Endothelial cell of umbilical vein (primary cell): ENCODE measurements at regions not wholly inside any gene's neighbourhood (a gene's known extent, or its start where the extent isn't known, plus 50 kb on each side); places are given as distances from the start of the nearest gene placed in this dataset.

Source experiments
- BruUV-seq: library from RNA; stranded (reverse); fragments of 400-500 nt; replicated peaks from 2 replicates; lab custom pipeline; 2021; lab: Mats Ljungman, UMichigan
- CTCF ChIA-PET: fragments of 300-600, 350-600 bp; sonication (Branson Sonifier 250); formaldehyde crosslinking; loops from one replicate; lab custom pipeline; 2021; ENCODE audit warnings: antibody characterized with exemption, inconsistent platforms; lab: Charles Lee
- POLR2A ChIA-PET: fragments of 300-600, 350-600 bp; sonication (Branson Sonifier 250); formaldehyde crosslinking; loops from one replicate; lab custom pipeline; 2021; ENCODE audit warnings: antibody characterized with exemption, inconsistent platforms; lab: Charles Lee
- DNase-seq: peaks from one replicate; pipeline ENCODE4 v3.0.0-alpha.2; 2011; ENCODE audit warnings: low read depth, low spot score
- FAIRE-seq: peaks from 2 replicates; lab custom pipeline; 2011; peaks lifted over from hg19 to GRCh38; lab: Jason Lieb, UNC
- H2AFZ ChIP-seq: 2 replicates; pipeline ENCODE4 v1.6.0; 2012; ENCODE audit warnings: low read depth, low read length, control low read depth, inconsistent platforms
- H3K27ac ChIP-seq: 2 replicates; pipeline ENCODE4 v1.5.1; 2011; ENCODE audit warnings: low read depth, mild to moderate bottlenecking, control low read depth, low read length, moderate library complexity; ENCODE audit not compliant: insufficient read depth
- H3K27me3 ChIP-seq, 2 experiments: 2 replicates each; pipeline versions ENCODE4 v1.6.0 to v1.6.1; 2011; ENCODE audit warnings: low read length in 2 of 2, mixed read lengths in 1 of 2; ENCODE audit not compliant: control insufficient read depth in 2 of 2, insufficient read depth in 2 of 2
- H3K36me3 ChIP-seq, 2 experiments: 2 replicates in 1 of 2; 3 replicates in 1 of 2; pipeline ENCODE4 v1.5.1; 2011; ENCODE audit warnings: low read length in 2 of 2, mild to moderate bottlenecking in 1 of 2, moderate library complexity in 1 of 2; ENCODE audit not compliant: control insufficient read depth in 2 of 2, insufficient read depth in 2 of 2; ENCODE audit errors: extremely low read depth in 1 of 2
- H3K4me1 ChIP-seq: 3 replicates; pipeline ENCODE4 v1.5.1; 2011; ENCODE audit warnings: mild to moderate bottlenecking, low read length; ENCODE audit not compliant: control insufficient read depth, insufficient read depth; ENCODE audit errors: extremely low read depth
- H3K4me2 ChIP-seq: 2 replicates; pipeline ENCODE4 v1.6.1; 2011; ENCODE audit warnings: low read length, control low read depth, mixed read lengths; ENCODE audit not compliant: insufficient read depth
- H3K4me3 ChIP-seq, 3 experiments: fragments of 200-600 bp in 1 of 3; sonication (generic), shearing (Covaris generic) in 1 of 3; replicated peaks in 1 of 3; 2 replicates each; pipeline ENCODE4 v1.5.1; 2011 to 2016; ENCODE audit warnings: control low read depth in 3 of 3, low read length in 3 of 3, mild to moderate bottlenecking in 2 of 3, inconsistent platforms in 1 of 3, low read depth in 1 of 3, moderate library complexity in 1 of 3; ENCODE audit not compliant: insufficient read depth in 1 of 3
- H3K79me2 ChIP-seq: 2 replicates; pipeline ENCODE4 v1.6.0; 2012; ENCODE audit warnings: low read length, inconsistent platforms; ENCODE audit not compliant: control insufficient read depth, insufficient read depth
- H3K9ac ChIP-seq: replicated peaks from 2 replicates; pipeline ENCODE3; 2011; ENCODE audit warnings: low read length, control low read depth; ENCODE audit not compliant: insufficient read depth; ENCODE audit errors: extremely low read depth
- H3K9me1 ChIP-seq: replicated peaks from 3 replicates; pipeline ENCODE4 v1.6.0; 2011; ENCODE audit warnings: mild to moderate bottlenecking, low read length; ENCODE audit not compliant: control insufficient read depth, insufficient read depth; ENCODE audit errors: extremely low read depth
- H3K9me3 ChIP-seq: replicated peaks from 2 replicates; pipeline ENCODE4 v1.5.1; 2012; ENCODE audit warnings: low read length, inconsistent platforms; ENCODE audit not compliant: control insufficient read depth, insufficient read depth
- H4K20me1 ChIP-seq: replicated peaks from 2 replicates; pipeline ENCODE3; 2011; ENCODE audit warnings: mild to moderate bottlenecking, low read length; ENCODE audit not compliant: control insufficient read depth, insufficient read depth; ENCODE audit errors: extremely low read depth
- CTCF ChIP-seq, 2 donors: IDR thresholded peaks; 1 replicate in 1 of 2; 2 replicates in 1 of 2; pipeline ENCODE4 v1.5.1; 2011; ENCODE audit warnings: low read length in 2 of 2, mild to moderate bottlenecking in 2 of 2, moderate library complexity in 2 of 2, control low read depth in 1 of 2, inconsistent platforms in 1 of 2, low read depth in 1 of 2; ENCODE audit not compliant: insufficient read depth in 1 of 2; ENCODE audit errors: extremely low read depth in 1 of 2
- FOS ChIP-seq: IDR thresholded peaks from 2 replicates; pipeline ENCODE4 v1.6.1; 2011; ENCODE audit warnings: mild to moderate bottlenecking, low read length, moderate library complexity, borderline replicate concordance; ENCODE audit not compliant: insufficient read depth
- GATA2 ChIP-seq: IDR thresholded peaks from 2 replicates; pipeline ENCODE4 v1.7.0; 2011; ENCODE audit warnings: low read depth, mild to moderate bottlenecking, moderate library complexity, mixed read lengths, low read length; ENCODE audit not compliant: insufficient read length, insufficient read depth
- JUN ChIP-seq: IDR thresholded peaks from 2 replicates; pipeline ENCODE4 v1.6.1; 2011; ENCODE audit warnings: borderline replicate concordance, low read depth; ENCODE audit not compliant: insufficient read length, insufficient read depth
- MYC ChIP-seq: IDR thresholded peaks from one replicate; pipeline ENCODE4 v1.6.1; 2011; ENCODE audit warnings: mild to moderate bottlenecking, low read depth, low read length
- POLR2A ChIP-seq: IDR thresholded peaks from 2 replicates; pipeline ENCODE4 v1.6.1; 2012; ENCODE audit warnings: low read depth, mild to moderate bottlenecking, control low read depth, low read length
- POLR2AphosphoS5 ChIP-seq: IDR thresholded peaks from 2 replicates; pipeline ENCODE4 v1.6.1; 2012; ENCODE audit warnings: low read depth, mild to moderate bottlenecking, control low read depth, low read length, moderate library complexity; ENCODE audit not compliant: insufficient read depth
- dilution Hi-C: fragments of 300-500 bp; cut with MboI; formaldehyde crosslinking; loops from one replicate; pipeline ENCODE4 v1.15.0; 2019; ENCODE audit warnings: low sequenced_read_pairs; ENCODE audit not compliant: extremely low pct_ligation_motif_present
- intact Hi-C: fragments of 100-400 bp; cut with micrococcal nuclease; formaldehyde crosslinking; loops from one replicate; pipeline ENCODE4 v1.10.0; 2022

- POLR2A ChIA-PET = no interaction called here
- Histone ChIP-seq H3K27me3 (no peaks in the 10 kb centered on the region), H3K4me1 (no peaks in the 10 kb centered on the region), H3K4me2 (no peak overlapping the region), H2AFZ (no peak overlapping the region), H3K36me3 (no peaks in the 10 kb centered on the region), H4K20me1 (no peaks in the 10 kb centered on the region), H3K9me3 (no peaks in the 10 kb centered on the region), H3K4me3 (no peak overlapping the region), H3K79me2 (no peaks in the 10 kb centered on the region), H3K27ac (no peak overlapping the region), H3K9ac (no peak overlapping the region), H3K9me1 (no peaks in the 10 kb centered on the region)
- intact Hi-C loops = no loop called here
- CTCF ChIA-PET = interaction anchor here (2.0 kb wide), 1 partner anchor 369 kb away, joined by 6 read pairs; no protein-coding TSS in a partner anchor
- FAIRE-seq (no peak), DNase-seq (no peak)
- dilution Hi-C loops = no loop called here
- TF ChIP-seq CTCF (IDR thresholded peaks at IDR 0.05; ENCODE audit: extremely low read depth in 1 of 2, insufficient read depth in 1 of 2, low read depth in 1 of 2, low read length in 2 of 2) = no peak
- TF ChIP-seq FOS = no peak
- TF ChIP-seq POLR2AphosphoS5 = no peak
- no peak for TF ChIP-seq POLR2A
- no peak for TF ChIP-seq MYC
- TF ChIP-seq GATA2 = no peak
- TF ChIP-seq JUN = no peak
- BruUV-seq = no TSS peak
These were observed 74.3 kb upstream of the CES5A start for GRCh38 chr16:55949518-55949917.
